ENCODE measurements at regions not wholly inside any gene's neighbourhood (a gene's known extent, or its start where the extent isn't known, plus 50 kb on each side); places are given as distances from the start of the nearest gene placed in this dataset.

DNA sequence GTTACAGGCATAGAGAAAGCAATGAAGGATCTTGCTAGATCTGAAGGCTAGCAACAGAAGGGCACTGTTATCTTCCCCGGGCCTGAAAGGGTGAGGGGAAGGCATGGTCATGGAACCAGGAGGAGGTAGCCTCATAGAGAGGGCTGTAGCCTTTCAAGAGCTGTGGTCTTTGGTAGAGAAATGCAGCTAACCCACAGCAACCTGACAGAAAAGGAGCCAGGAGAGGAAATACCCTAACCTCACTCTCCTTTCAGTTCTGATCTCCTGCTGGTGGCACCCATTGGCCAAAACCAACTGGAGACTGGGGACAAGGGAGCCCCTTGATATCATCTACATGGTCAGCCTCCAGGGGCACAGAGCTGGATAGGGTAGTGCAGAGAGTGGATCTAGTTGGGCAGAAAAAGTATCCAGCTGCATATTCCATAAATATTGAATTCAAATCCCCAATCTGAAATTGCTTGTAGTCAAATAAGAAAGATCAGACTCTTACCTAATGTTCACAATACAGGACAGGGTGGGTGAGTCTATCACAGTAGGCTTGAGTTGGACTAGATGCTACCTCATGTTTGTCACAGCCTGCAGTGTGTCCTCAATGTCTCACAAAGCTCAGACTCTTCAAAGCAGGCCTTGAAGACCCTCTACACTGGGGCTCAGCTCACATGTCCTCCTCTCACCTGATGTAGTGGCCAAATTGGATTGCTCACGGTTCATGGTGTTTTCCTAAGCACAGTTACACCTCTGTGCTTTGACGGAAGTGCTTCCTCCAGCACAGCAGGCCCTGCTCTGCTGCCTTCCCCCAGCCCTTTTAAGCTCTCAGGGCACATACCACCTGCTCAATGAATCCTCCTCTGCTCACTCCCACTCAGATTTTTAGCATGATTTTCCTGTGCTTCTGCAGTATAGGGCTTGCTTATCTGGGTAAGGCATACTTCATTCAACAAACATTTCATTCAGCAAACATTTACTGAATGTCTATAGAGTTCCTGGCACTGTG, 74.1 kb upstream of the JUN start:
- TF ChIP-seq POLR2AphosphoS5 (IDR thresholded peaks at IDR 0.05; ENCODE audit: low read depth, low read length) (no peak), SIN3A (IDR thresholded peaks at IDR 0.05; ENCODE audit: borderline replicate concordance, insufficient read depth, low read length) (no peak), TAF1 (IDR thresholded peaks at IDR 0.05; ENCODE audit: borderline replicate concordance, insufficient read depth, low read length) (no peak), FOXP2 (optimal IDR thresholded peaks at IDR 0.05; ENCODE audit: borderline replicate concordance, extremely low read depth, extremely low read length, insufficient read depth) (no peak)
- TF ChIP-seq, protein P1, sequence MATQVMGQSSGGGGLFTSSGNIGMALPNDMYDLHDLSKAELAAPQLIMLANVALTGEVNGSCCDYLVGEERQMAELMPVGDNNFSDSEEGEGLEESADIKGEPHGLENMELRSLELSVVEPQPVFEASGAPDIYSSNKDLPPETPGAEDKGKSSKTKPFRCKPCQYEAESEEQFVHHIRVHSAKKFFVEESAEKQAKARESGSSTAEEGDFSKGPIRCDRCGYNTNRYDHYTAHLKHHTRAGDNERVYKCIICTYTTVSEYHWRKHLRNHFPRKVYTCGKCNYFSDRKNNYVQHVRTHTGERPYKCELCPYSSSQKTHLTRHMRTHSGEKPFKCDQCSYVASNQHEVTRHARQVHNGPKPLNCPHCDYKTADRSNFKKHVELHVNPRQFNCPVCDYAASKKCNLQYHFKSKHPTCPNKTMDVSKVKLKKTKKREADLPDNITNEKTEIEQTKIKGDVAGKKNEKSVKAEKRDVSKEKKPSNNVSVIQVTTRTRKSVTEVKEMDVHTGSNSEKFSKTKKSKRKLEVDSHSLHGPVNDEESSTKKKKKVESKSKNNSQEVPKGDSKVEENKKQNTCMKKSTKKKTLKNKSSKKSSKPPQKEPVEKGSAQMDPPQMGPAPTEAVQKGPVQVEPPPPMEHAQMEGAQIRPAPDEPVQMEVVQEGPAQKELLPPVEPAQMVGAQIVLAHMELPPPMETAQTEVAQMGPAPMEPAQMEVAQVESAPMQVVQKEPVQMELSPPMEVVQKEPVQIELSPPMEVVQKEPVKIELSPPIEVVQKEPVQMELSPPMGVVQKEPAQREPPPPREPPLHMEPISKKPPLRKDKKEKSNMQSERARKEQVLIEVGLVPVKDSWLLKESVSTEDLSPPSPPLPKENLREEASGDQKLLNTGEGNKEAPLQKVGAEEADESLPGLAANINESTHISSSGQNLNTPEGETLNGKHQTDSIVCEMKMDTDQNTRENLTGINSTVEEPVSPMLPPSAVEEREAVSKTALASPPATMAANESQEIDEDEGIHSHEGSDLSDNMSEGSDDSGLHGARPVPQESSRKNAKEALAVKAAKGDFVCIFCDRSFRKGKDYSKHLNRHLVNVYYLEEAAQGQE (IDR thresholded peaks at IDR 0.05; ENCODE audit: insufficient read depth in 1 of 2, low read depth in 2 of 2, low read length in 2 of 2) = no peak

DNA sequence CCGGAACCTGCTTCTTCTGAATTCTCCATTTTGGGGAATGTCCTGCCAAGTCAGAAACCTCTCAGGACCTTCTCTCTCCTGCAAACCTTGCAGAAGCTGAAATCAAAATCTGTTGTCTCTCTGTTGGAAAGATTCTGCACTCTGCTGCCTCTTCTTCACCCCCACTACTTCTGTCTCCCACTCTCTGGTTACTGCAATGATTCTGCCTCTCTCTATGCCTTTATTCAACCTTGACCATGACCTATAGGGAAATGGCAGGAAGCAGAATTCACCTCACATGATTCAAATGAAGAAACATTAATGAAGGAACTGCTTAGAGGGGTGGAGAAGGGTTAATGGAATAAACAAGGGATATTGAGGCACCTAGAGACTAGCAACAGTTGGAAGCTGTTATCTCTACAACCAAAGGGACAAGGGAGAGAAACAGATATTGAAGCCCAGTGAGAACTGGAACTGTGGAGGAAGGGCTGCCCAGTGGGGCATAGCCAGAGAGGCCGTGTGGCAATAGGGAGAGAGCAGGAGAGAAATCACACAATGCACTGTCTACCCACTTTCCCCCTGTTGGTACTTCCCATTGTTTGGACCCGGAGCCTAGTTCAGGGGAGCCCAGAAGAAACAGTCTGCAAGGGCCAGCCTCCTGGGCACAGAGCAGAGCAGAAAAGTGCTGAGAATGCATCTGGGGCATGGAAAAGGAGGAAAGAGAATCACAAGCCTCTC, 76.1 kb upstream of the JUN start:
- TF ChIP-seq FOXP2 (optimal IDR thresholded peaks at IDR 0.05; ENCODE audit: borderline replicate concordance, extremely low read depth, extremely low read length, insufficient read depth) (no peak), SIN3A (IDR thresholded peaks at IDR 0.05; ENCODE audit: borderline replicate concordance, insufficient read depth, low read length) (no peak), TAF1 (IDR thresholded peaks at IDR 0.05; ENCODE audit: borderline replicate concordance, insufficient read depth, low read length) (no peak), POLR2AphosphoS5 (IDR thresholded peaks at IDR 0.05; ENCODE audit: low read depth, low read length) (no peak)
- TF ChIP-seq, protein P1 (IDR thresholded peaks at IDR 0.05; ENCODE audit: insufficient read depth in 1 of 2, low read depth in 2 of 2, low read length in 2 of 2) = no peak

DNA sequence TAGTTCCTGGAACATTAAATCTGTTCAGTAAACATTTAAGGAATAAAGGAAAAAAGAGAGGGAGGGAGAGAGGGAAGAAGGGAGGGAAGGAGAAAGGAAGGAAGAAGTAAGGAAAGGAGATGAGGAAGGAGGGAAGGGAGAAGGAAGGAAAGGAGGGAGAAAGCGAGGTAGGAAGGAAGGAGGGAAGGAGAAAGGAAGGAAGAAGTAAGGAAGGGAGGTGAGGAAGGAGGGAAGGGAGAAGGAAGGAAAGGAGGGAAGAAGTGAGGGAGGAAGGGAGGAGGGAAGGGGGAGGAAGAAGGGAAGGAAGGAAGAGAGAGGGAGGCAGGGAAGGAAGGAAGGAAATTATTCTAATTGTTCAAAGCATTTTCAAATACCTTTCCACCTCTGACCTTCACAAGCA, 77.2 kb upstream of the JUN start:
- TF ChIP-seq POLR2AphosphoS5 (IDR thresholded peaks at IDR 0.05; ENCODE audit: low read depth, low read length) = no peak
- TF ChIP-seq FOXP2 (optimal IDR thresholded peaks at IDR 0.05; ENCODE audit: borderline replicate concordance, extremely low read depth, extremely low read length, insufficient read depth) = no peak
- no peak for TF ChIP-seq SIN3A (IDR thresholded peaks at IDR 0.05; ENCODE audit: borderline replicate concordance, insufficient read depth, low read length)
- TF ChIP-seq, protein P1 (IDR thresholded peaks at IDR 0.05; ENCODE audit: insufficient read depth in 1 of 2, low read depth in 2 of 2, low read length in 2 of 2) = no peak
- TF ChIP-seq TAF1 (IDR thresholded peaks at IDR 0.05; ENCODE audit: borderline replicate concordance, insufficient read depth, low read length) = no peak

DNA sequence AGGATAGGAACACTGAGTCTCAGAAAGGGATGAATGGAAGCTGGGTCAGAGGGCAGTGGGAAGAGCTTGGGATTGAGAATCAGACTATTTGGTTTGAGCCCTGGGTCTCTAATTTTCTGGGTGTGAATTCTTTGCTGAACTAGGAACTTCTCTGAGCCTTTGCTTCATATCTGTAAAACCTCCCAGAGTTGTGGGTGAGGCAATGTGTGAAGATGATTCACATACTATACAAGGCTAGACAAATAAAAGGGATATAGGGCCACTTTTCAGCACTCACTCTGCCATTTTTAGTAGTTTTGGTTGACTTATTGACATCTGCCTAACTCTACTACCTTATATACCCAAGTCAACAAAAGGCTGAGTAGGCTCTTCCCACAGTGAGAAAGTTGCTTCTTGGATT, 77.7 kb upstream of the JUN start:
- TF ChIP-seq TAF1 (IDR thresholded peaks at IDR 0.05; ENCODE audit: borderline replicate concordance, insufficient read depth, low read length) (no peak), SIN3A (IDR thresholded peaks at IDR 0.05; ENCODE audit: borderline replicate concordance, insufficient read depth, low read length) (no peak), FOXP2 (optimal IDR thresholded peaks at IDR 0.05; ENCODE audit: borderline replicate concordance, extremely low read depth, extremely low read length, insufficient read depth) (no peak), POLR2AphosphoS5 (IDR thresholded peaks at IDR 0.05; ENCODE audit: low read depth, low read length) (no peak)
- TF ChIP-seq, protein P1 (IDR thresholded peaks at IDR 0.05; ENCODE audit: insufficient read depth in 1 of 2, low read depth in 2 of 2, low read length in 2 of 2) = no peak

Data from PFSK-1 (cell line).